T1000 (cell line): ENCODE measurements at regions not wholly inside any gene's neighbourhood (a gene's known extent, or its start where the extent isn't known, plus 50 kb on each side); places are given as distances from the start of the nearest gene placed in this dataset.

ENCODE experiments used
- DNase-seq: peaks from one replicate; lab custom pipeline; 2025; ENCODE audit warnings: mixed read lengths; lab: John Stamatoyannopoulos, UW

- DNase-seq, result no peak
Observed at GRCh38 chr3:137061186-137061585, 103.4 kb downstream of the IL20RB start.

GRCh38 chr3:137062250-137062649, 104.5 kb downstream of the IL20RB start:
- DNase-seq, result no peak

- no peak for DNase-seq
Observed at GRCh38 chr3:137065381-137065780, 107.6 kb downstream of the IL20RB start.

- no peak for DNase-seq
Observed at GRCh38 chr3:137066092-137066491, 108.3 kb downstream of the IL20RB start.

- DNase-seq, result no peak
Observed at GRCh38 chr3:137071104-137071503, 113.3 kb downstream of the IL20RB start.

- no peak for DNase-seq
Observed at GRCh38 chr3:137075020-137075419, 117.2 kb downstream of the IL20RB start.

- no peak for DNase-seq
Observed at GRCh38 chr3:137078040-137078439, 120.3 kb downstream of the IL20RB start.

GRCh38 chr3:137079571-137079970, 121.8 kb downstream of the IL20RB start:
- no peak for DNase-seq

- no peak for DNase-seq
Observed at GRCh38 chr3:137081711-137082110, 123.9 kb downstream of the IL20RB start.

GRCh38 chr3:137082763-137083162, 125.0 kb downstream of the IL20RB start:
- DNase-seq, result no peak

GRCh38 chr3:137083332-137083731, 125.5 kb downstream of the IL20RB start:
- DNase-seq, result no peak

GRCh38 chr3:137084586-137084985, 126.8 kb downstream of the IL20RB start:
- DNase-seq, result no peak

- no peak for DNase-seq
Observed at GRCh38 chr3:137097386-137097785, 139.6 kb downstream of the IL20RB start.

- no peak for DNase-seq
Observed at GRCh38 chr3:137097852-137098251, 140.1 kb downstream of the IL20RB start.

GRCh38 chr3:137099364-137100219, 141.8 kb downstream of the IL20RB start:
- DNase-seq, result no peak

- DNase-seq, result no peak
Observed at GRCh38 chr3:137100326-137100725, 142.5 kb downstream of the IL20RB start.

- no peak for DNase-seq
Observed at GRCh38 chr3:137103739-137104138, 146.0 kb downstream of the IL20RB start.

- no peak for DNase-seq
Observed at GRCh38 chr3:137105277-137105977, 147.6 kb downstream of the IL20RB start.

- no peak for DNase-seq
Observed at GRCh38 chr3:137106612-137107240, 148.9 kb downstream of the IL20RB start.

- DNase-seq, result no peak
Observed at GRCh38 chr3:137108699-137109440, 151.1 kb downstream of the IL20RB start.

- no peak for DNase-seq
Observed at GRCh38 chr3:137110392-137110996, 152.7 kb downstream of the IL20RB start.

GRCh38 chr3:137111497-137111896, 153.7 kb downstream of the IL20RB start:
- DNase-seq, result no peak
